Neutrophil (primary cell): ENCODE measurements at regions not wholly inside any gene's neighbourhood (a gene's known extent, or its start where the extent isn't known, plus 50 kb on each side); places are given as distances from the start of the nearest gene placed in this dataset.

Source experiments
- H3K27ac ChIP-seq: fragments of 200-600 bp; sonication (generic); 2 replicates; pipeline ENCODE4 v1.5.1; 2016; ENCODE audit warnings: mild to moderate bottlenecking, moderate library complexity
- H3K27me3 ChIP-seq: fragments of 200-600 bp; sonication (generic); 2 replicates; pipeline ENCODE4 v1.6.0; 2016; ENCODE audit warnings: mild to moderate bottlenecking
- H3K36me3 ChIP-seq: fragments of 200-600 bp; sonication (generic); 2 replicates; pipeline ENCODE4 v1.5.1; 2017
- H3K4me1 ChIP-seq, 2 experiments: fragments of 200-600 bp in 1 of 2; sonication (generic) in 1 of 2; 1 replicate in 1 of 2; 2 replicates in 1 of 2; pipeline versions ENCODE4 v1.5.1 to v1.6.1; 2013 to 2016; ENCODE audit warnings: low read depth in 1 of 2, low read length in 1 of 2, mild to moderate bottlenecking in 1 of 2, moderate library complexity in 1 of 2; ENCODE audit not compliant: control insufficient read depth in 1 of 2, insufficient read depth in 1 of 2
- H3K4me3 ChIP-seq, 2 experiments: fragments of 200-600 bp in 1 of 2; sonication (generic) in 1 of 2; 1 replicate in 1 of 2; 2 replicates in 1 of 2; pipeline ENCODE4 v1.5.1; 2013 to 2016; ENCODE audit warnings: low read depth in 1 of 2, low read length in 1 of 2, mild to moderate bottlenecking in 1 of 2, moderate library complexity in 1 of 2
- H3K9me3 ChIP-seq: fragments of 200-600 bp; sonication (generic); 2 replicates; pipeline ENCODE4 v1.5.1; 2016
- CTCF ChIP-seq: fragments of 200-600 bp; sonication (generic); IDR thresholded peaks from 2 replicates; pipeline ENCODE4 v1.5.1; 2016; ENCODE audit warnings: antibody characterized with exemption

DNA sequence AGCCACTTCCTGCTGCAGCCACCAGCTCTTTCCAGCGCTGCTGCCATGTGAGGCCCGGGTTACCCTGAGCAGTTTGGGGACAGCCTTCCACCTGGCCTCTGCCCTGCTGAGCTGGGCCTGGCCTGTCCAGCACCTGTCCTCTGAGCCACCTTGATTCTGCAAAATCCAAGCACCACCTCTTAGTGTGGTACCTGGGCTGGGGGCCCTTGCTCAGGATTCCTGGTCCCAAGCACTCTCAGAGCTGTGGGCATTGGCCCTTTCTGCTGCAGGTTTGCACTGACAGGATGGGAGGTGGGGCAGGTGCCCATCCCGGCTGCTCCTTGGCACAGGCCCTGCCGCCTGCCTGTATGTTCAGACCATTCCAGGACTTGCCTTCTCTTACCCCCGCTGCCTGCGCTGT is 309.2 kb upstream of the IRX4 start:
- TF ChIP-seq CTCF, result no peak
- H3K27ac ChIP-seq, result no peak overlapping the region
- H3K4me1 ChIP-seq, result no peaks in the 10 kb centered on the region
- no peaks in the 10 kb centered on the region for H3K9me3 ChIP-seq
- H3K36me3 ChIP-seq, result no peaks in the 10 kb centered on the region
- H3K4me3 ChIP-seq, result no peak overlapping the region
- no peaks in the 10 kb centered on the region for H3K27me3 ChIP-seq

- no peaks in the 10 kb centered on the region for H3K9me3 ChIP-seq
- H3K4me3 ChIP-seq, result no peak overlapping the region
- TF ChIP-seq CTCF, result no peak
- no peaks in the 10 kb centered on the region for H3K36me3 ChIP-seq
- no peaks in the 10 kb centered on the region for H3K27me3 ChIP-seq
- H3K4me1 ChIP-seq, result no peaks in the 10 kb centered on the region
- H3K27ac ChIP-seq, result no peak overlapping the region
Observed at GRCh38 chr5:2190549-2190948, 307.8 kb upstream of the IRX4 start.

DNA sequence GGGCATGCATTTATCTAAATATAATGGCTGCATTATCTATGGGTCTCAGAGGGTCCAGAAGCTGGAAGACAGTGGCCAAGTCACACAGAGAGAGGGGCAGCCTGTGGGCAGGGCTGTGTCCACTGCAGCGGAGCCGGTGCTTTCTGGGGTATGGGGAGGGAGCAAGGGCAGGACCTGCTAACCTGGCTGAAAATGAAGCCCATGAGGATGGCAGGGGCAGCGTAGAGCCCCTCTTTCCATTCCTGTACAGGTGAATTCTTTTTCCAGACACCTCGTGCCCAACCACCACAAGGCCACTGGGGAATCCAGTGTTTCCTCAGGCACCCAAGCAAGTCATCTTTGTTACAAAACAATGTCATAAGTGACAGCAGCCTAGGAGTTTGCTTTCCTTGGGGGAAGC is 305.9 kb upstream of the IRX4 start:
- H3K9me3 ChIP-seq, result no peaks in the 10 kb centered on the region
- no peaks in the 10 kb centered on the region for H3K4me1 ChIP-seq
- no peak overlapping the region for H3K27ac ChIP-seq
- no peak overlapping the region for H3K4me3 ChIP-seq
- no peaks in the 10 kb centered on the region for H3K27me3 ChIP-seq
- TF ChIP-seq CTCF, result no peak
- no peaks in the 10 kb centered on the region for H3K36me3 ChIP-seq

GRCh38 chr5:2188137-2188536 is 305.4 kb upstream of the IRX4 start:
- no peaks in the 10 kb centered on the region for H3K4me1 ChIP-seq
- no peak for TF ChIP-seq CTCF
- H3K27me3 ChIP-seq, result no peaks in the 10 kb centered on the region
- H3K9me3 ChIP-seq, result no peaks in the 10 kb centered on the region
- no peak overlapping the region for H3K27ac ChIP-seq
- H3K4me3 ChIP-seq, result no peak overlapping the region
- H3K36me3 ChIP-seq, result no peaks in the 10 kb centered on the region

- Histone ChIP-seq H3K27ac (no peak overlapping the region), H3K4me3 (no peak overlapping the region), H3K9me3 (no peaks in the 10 kb centered on the region), H3K27me3 (no peaks in the 10 kb centered on the region), H3K36me3 (no peaks in the 10 kb centered on the region), H3K4me1 (no peaks in the 10 kb centered on the region)
- TF ChIP-seq CTCF, result no peak
Observed at GRCh38 chr5:2187687-2188086, 305.0 kb upstream of the IRX4 start.

DNA sequence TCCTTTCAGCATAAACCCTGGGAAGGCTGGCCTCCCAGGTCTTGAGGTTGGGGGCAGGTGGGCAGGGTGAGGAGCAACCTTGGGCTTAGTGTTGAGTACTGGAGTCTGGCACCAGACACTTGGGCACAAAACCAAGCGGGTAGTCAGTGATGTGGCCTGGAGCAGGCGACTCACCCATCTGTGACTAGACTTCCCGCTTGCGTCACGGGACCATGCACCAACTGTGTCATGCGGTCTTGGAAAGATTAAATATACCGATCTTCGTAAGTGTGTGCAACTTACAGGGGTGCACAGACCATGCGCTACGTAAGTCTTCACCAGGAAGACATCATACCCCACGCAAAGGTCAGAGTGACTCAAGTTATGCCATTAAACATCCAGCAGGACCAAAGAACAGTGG is 304.4 kb upstream of the IRX4 start:
- no peaks in the 10 kb centered on the region for H3K4me1 ChIP-seq
- TF ChIP-seq CTCF, result no peak
- H3K9me3 ChIP-seq, result no peaks in the 10 kb centered on the region
- H3K27me3 ChIP-seq, result no peaks in the 10 kb centered on the region
- no peak overlapping the region for H3K4me3 ChIP-seq
- no peaks in the 10 kb centered on the region for H3K36me3 ChIP-seq
- no peak overlapping the region for H3K27ac ChIP-seq
